ENCODE measurements at regions not wholly inside any gene's neighbourhood (a gene's known extent, or its start where the extent isn't known, plus 50 kb on each side); places are given as distances from the start of the nearest gene placed in this dataset.

DNA sequence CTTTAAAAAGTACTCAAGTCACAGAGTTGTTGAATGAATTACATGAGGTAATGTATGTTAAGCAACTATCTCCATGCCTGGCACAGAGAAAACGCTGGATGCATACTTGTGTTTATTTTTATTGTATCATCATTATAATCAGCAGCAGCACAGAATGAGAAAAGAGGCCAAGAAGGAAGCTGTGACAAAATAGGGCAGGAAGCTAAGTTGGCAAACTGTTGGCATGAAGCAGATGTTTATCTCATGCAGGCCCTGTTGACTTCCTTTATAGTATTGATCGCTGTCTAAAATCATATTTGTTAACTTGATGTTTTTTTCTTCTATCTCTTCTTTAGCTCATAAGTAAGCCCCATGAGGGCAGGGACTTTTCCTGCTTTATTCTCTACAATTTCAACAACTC, 466.6 kb downstream of the TRHDE start:
- TF ChIP-seq CREB1 (CRISPR knock-in tag; IDR thresholded peaks at IDR 0.05; ENCODE audit: low read depth) (no peak), CTCF (conservative IDR thresholded peaks at IDR 0.05; ENCODE audit: low read depth in 2 of 2) (no peak), EZH2 (IDR thresholded peaks at IDR 0.05; ENCODE audit: low read depth, unreplicated experiment) (no peak)
- TF ChIP-seq, protein P1, sequence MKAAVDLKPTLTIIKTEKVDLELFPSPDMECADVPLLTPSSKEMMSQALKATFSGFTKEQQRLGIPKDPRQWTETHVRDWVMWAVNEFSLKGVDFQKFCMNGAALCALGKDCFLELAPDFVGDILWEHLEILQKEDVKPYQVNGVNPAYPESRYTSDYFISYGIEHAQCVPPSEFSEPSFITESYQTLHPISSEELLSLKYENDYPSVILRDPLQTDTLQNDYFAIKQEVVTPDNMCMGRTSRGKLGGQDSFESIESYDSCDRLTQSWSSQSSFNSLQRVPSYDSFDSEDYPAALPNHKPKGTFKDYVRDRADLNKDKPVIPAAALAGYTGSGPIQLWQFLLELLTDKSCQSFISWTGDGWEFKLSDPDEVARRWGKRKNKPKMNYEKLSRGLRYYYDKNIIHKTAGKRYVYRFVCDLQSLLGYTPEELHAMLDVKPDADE (IDR thresholded peaks at IDR 0.05) = no peak
- no peaks in the 10 kb centered on the region for H3F3A ChIP-seq (replicated peaks; ENCODE audit: low read depth)
- no peak overlapping the region for H3K4me2 ChIP-seq
- H3K36me3 ChIP-seq (ENCODE audit: insufficient read depth) = no peaks in the 10 kb centered on the region
- no peaks in the 10 kb centered on the region for H3K27me3 ChIP-seq (ENCODE audit: insufficient read depth)
- H3K9me2 ChIP-seq (ENCODE audit: insufficient read depth) = peaks cover 9% of the 10 kb centered on the region; the same call in 1 of the 2 replicates
- no peak overlapping the region for H2AFZ ChIP-seq
- H4K20me1 ChIP-seq (replicated peaks; ENCODE audit: insufficient read depth) = no peaks in the 10 kb centered on the region
- H3K4me1 ChIP-seq (ENCODE audit: insufficient read depth) = no peaks in the 10 kb centered on the region
- H3K27me3 Mint-ChIP-seq (ENCODE audit: insufficient read depth, low read depth, poor library complexity) = no peaks in the 10 kb centered on the region
- H3K79me2 ChIP-seq (replicated peaks; ENCODE audit: insufficient read depth) = no peaks in the 10 kb centered on the region
- no peak overlapping the region for H3K27ac ChIP-seq (ENCODE audit: low read depth)
- ATAC-seq = no peak
- no peak for DNase-seq (ENCODE audit: low spot score)
- no peak overlapping the region for H3K4me3 ChIP-seq
- H3K27ac Mint-ChIP-seq = no peak overlapping the region
- peaks cover 12% of the 10 kb centered on the region; the same call in 2 of the 3 replicates for H3K36me3 Mint-ChIP-seq (ENCODE audit: low read depth)
- no peaks in the 10 kb centered on the region for H3K4me1 Mint-ChIP-seq
- H3K9me3 Mint-ChIP-seq = peaks cover 9% of the 10 kb centered on the region
- H3K4me3 Mint-ChIP-seq = no peak overlapping the region

DNA sequence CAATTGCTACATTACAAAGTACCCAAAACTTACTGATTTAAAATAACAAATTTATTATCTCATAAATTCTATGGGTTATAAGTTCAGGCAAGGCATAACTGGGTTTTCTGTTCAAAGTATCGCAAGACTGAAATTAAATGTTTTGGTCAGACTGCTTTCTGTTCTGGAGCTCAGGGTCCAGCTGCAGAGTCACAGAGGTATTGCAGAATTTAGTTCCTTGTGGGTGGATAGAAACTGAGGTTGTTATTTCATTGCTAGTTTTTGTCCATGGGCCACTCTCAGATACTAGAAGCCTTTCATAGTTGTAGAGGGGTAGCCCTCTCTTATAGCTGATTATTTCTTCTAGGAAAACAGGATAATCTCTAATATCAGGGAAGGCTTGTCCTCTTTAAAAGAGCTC, 467.9 kb downstream of the TRHDE start:
- no peaks in the 10 kb centered on the region for H3F3A ChIP-seq (replicated peaks; ENCODE audit: low read depth)
- H3K27me3 Mint-ChIP-seq (ENCODE audit: insufficient read depth, low read depth, poor library complexity) = no peaks in the 10 kb centered on the region
- no peaks in the 10 kb centered on the region for H3K27me3 ChIP-seq (ENCODE audit: insufficient read depth)
- peaks cover 13% of the 10 kb centered on the region; the same call in 2 of the 3 replicates for H3K36me3 Mint-ChIP-seq (ENCODE audit: low read depth)
- H3K4me3 Mint-ChIP-seq = no peak overlapping the region
- no peak overlapping the region for H3K4me3 ChIP-seq
- peaks cover 11% of the 10 kb centered on the region; the same call in 1 of the 2 replicates for H3K9me2 ChIP-seq (ENCODE audit: insufficient read depth)
- ATAC-seq = no peak
- H3K4me2 ChIP-seq = no peak overlapping the region
- no peaks in the 10 kb centered on the region for H3K4me1 ChIP-seq (ENCODE audit: insufficient read depth)
- no peak overlapping the region for H2AFZ ChIP-seq
- H3K79me2 ChIP-seq (replicated peaks; ENCODE audit: insufficient read depth) = no peaks in the 10 kb centered on the region
- H4K20me1 ChIP-seq (replicated peaks; ENCODE audit: insufficient read depth) = no peaks in the 10 kb centered on the region
- no peaks in the 10 kb centered on the region for H3K36me3 ChIP-seq (ENCODE audit: insufficient read depth)
- TF ChIP-seq CREB1 (CRISPR knock-in tag; IDR thresholded peaks at IDR 0.05; ENCODE audit: low read depth) (no peak), JUNB (IDR thresholded peaks at IDR 0.05; ENCODE audit: unreplicated experiment) (no peak), ZNF114 (CRISPR knock-in tag; IDR thresholded peaks at IDR 0.05) (no peak), EZH2 (IDR thresholded peaks at IDR 0.05; ENCODE audit: low read depth, unreplicated experiment) (no peak), EZH2phosphoT487 (IDR thresholded peaks at IDR 0.05; ENCODE audit: unreplicated experiment) (no peak), CTCF (conservative IDR thresholded peaks at IDR 0.05; ENCODE audit: low read depth in 2 of 2) (no peak), ZNF331 (CRISPR knock-in tag; IDR thresholded peaks at IDR 0.05; ENCODE audit: low read depth) (no peak)
- TF ChIP-seq, protein P1 (IDR thresholded peaks at IDR 0.05) = no peak
- no peak overlapping the region for H3K27ac Mint-ChIP-seq
- DNase-seq (ENCODE audit: low spot score) = no peak
- H3K4me1 Mint-ChIP-seq = no peaks in the 10 kb centered on the region
- no peak overlapping the region for H3K27ac ChIP-seq (ENCODE audit: low read depth)
- peaks cover 10% of the 10 kb centered on the region for H3K9me3 Mint-ChIP-seq

All from GM23338 (cell line).